Suppressor macrophage treated with lipopolysaccharide for 1 hour (primary cell): ENCODE measurements at regions not wholly inside any gene's neighbourhood (a gene's known extent, or its start where the extent isn't known, plus 50 kb on each side); places are given as distances from the start of the nearest gene placed in this dataset.
"Not testable (repeated sequence)": the region's sequence is repeated elsewhere in the genome, so short reads cannot be mapped to it uniquely, and the experiment has no call there.

Experiments used
- DNase-seq, 3 donors: peaks; one replicate each; pipeline ENCODE4 v3.0.0-alpha.2; 2020 to 2022

DNA sequence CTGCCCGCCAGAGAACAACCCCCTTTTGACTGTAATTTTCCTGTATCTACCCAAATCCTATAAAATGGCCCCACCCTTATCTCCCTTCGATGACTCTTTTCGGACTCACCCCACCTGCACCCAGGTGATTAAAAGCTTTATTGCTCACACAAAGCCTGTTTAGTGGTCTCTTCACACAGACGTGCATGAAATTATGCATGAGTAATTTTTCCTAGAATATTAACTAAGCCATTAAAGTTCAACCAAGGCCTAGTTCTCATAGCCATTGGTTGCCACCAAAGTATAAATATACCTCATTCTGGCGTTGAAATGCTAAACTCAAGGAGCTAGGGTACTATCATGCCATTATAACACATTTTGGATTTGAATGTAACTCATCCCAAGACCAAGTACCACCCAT is 243.9 kb downstream of the ZNF608 start:
- no peak for DNase-seq

GRCh38 chr5:124499818-124500217 is 246.6 kb downstream of the ZNF608 start:
- not testable (repeated sequence) for DNase-seq

GRCh38 chr5:124496968-124497367 is 249.5 kb downstream of the ZNF608 start:
- not testable (repeated sequence) for DNase-seq

GRCh38 chr5:124494540-124495116 is 251.8 kb downstream of the ZNF608 start:
- DNase-seq: no peak

GRCh38 chr5:124492444-124493224 is 253.8 kb downstream of the ZNF608 start:
- DNase-seq: no peak

GRCh38 chr5:124490315-124490714 is 256.1 kb downstream of the ZNF608 start:
- not testable (repeated sequence) for DNase-seq

DNA sequence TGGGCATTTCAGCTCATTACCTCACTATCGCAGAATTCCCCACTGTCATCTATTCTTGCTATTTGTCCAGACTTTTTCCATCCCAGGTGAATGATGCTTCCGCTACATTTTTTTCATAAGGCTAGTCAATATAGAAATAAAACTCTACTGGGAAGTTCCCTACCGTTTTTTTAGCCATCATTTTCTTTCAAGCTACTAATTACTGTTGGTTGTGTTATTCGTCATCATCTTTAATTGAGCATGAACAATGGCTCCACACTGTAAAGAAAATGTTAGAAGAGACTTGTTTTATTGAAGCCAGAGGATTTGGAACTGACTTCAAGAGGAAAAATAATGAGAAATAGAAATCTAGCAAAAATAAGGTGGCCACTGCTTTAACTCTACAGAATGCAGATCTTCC is 265.0 kb downstream of the ZNF608 start:
- no peak for DNase-seq

DNA sequence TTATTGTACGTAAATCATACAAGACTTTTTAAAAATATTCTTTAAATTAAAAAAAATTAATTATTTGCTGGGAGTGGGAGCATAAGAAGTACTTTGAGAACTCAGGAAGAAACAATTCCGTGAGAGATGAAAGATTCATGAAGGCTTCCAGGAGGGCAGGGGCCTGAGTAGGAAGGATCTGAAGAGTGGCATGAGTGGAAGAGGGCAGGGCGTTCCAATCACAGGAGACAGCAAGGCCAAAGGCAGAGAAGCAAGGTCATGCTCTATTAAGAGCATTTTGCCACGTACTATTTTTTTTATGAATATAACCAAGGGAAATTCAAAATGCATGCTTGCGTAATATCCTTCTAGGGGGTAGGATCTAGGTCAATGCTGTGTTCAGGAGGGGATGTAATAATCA is 265.5 kb downstream of the ZNF608 start:
- DNase-seq: no peak

GRCh38 chr5:124480022-124480421 is 266.4 kb downstream of the ZNF608 start:
- DNase-seq: no peak

GRCh38 chr5:124478264-124478663 is 268.2 kb downstream of the ZNF608 start:
- DNase-seq: no peak

- no peak for DNase-seq
These were observed 268.9 kb downstream of the ZNF608 start for GRCh38 chr5:124477577-124477976.

GRCh38 chr5:124477062-124477461 is 269.4 kb downstream of the ZNF608 start:
- no peak for DNase-seq

DNA sequence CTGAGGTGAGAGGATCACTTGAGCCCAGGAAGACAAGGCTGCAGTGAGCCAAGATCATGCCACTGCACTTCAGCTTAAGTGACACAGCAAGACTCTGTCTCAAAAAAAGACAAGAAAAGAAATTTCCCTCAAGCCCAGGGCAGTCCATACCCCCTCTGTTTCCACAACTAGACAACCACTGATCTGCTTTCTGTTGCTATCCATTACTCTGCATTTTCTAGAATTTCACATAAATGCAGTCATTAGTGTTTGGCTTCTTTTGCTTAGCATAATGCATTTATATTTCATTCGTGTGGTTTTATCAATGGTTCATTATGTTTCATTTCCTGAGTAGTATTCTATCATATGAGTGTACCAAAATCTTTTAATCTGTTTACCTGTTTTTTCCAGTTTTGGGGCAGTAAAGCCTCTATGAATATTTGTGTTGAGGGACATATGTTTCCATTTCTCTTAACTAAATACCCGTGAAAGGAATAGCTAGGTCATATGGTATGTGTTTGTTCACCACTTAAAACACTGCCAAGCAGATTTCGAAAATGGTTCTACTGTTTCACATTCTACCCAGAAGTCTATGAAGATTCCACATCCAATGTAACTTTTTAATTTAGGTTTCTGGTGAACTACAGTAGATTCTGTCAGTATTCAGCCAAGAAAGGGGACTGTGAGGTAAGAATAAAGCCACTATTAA is 271.8 kb downstream of the ZNF608 start:
- DNase-seq: no peak

GRCh38 chr5:124468671-124469411 is 277.6 kb downstream of the ZNF608 start:
- DNase-seq: no peak

- DNase-seq: no peak
These were observed 278.7 kb downstream of the ZNF608 start for GRCh38 chr5:124467745-124468144.

- DNase-seq: no peak
These were observed 280.4 kb downstream of the ZNF608 start for GRCh38 chr5:124466011-124466410.

DNA sequence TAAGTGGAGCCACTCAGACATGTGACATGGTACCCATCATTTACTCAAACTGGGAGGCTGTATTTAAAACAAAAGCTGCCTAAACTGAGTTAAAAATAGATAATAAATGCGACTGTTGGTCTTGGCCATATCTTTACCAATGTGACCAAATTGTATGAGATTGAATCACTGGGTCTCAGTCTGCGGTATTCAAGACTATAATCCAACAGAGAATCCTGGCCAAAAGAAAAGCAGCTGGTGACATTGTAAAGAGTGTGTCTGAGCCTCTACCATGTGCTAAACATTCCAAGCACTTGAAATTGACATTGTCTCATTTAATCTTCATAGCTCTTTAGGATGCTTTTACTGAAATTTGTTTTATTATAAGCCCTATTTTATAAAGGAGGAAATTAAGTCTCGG is 282.6 kb downstream of the ZNF608 start:
- no peak for DNase-seq

DNA sequence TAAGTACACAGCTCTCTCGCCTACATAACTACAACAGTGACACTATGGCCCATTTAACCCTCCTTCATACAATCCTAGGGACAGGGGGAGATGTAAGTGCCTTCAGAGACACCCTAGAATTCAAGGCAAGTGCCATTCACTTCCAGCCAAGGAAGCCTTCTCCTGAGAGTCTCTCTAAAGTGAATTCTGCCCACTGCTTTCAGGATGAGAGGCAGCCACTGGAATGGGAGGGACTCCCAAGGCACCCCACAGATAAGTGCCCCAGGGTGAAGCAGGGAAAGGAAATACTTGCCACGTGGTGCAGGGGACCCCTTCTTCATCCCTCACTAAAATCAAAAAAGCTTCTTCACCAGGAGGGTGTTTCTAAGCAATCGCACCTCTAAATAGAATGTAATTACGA is 283.7 kb downstream of the ZNF608 start:
- DNase-seq: no peak

DNA sequence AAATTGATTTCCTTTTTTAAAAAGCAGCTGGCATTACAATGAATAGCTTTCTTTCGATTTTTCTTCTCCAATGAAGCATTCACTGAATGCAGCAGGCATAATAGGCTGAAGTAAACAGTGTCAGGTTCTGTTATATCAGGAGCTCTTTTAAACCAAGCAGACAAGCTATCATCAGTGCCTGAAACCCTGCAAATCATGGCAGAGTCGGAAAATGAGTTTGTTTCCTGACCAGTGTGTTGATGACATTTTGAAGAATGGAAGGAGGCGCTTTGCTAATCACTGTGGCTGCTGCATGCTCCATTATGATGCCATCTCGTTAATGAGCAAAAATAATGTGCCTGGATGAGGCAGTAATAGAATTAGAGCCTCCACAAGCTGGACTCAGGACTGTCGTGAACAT is 284.5 kb downstream of the ZNF608 start:
- DNase-seq: no peak

- DNase-seq: no peak
These were observed 285.3 kb downstream of the ZNF608 start for GRCh38 chr5:124461157-124461556.

DNA sequence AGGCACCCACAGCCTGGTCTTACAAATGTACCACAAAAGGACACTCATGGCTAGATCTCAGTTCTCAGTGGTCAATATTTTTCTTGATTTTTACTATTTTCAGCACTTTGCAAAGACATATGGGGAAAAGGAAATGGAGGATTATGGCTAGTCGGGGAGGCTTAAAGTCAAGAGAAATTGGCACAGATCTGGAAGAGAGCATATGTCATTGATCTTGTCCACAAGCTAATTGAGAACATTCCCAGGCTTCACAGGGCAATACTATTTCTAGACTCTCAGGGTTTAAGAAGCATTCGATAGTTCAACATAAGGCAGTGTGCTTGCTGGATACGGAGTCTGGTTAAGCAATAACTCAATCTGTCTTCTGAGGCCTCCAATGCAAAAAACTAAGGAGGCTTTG is 285.8 kb downstream of the ZNF608 start:
- DNase-seq: no peak

- DNase-seq: no peak
These were observed 286.5 kb downstream of the ZNF608 start for GRCh38 chr5:124459984-124460383.

DNA sequence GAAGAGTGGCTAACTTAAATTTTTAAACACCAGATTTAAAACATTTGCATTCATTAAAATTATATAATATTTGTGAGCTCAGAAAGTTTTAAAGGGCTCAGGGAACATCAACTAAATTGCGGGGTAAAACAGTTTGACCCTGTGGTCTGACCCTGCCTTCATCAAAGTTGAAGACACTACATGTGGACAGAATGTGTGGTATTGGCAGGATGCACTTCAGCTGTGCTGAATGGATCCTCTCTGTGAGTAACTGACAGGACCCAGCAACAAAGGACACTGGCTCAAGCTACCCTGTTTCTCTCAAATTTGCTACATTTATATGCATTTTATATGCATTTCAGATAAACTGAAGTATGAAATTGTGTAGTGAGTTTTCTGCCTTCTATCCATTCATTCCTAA is 288.5 kb downstream of the ZNF608 start:
- DNase-seq: no peak
